ENCODE measurements at regions not wholly inside any gene's neighbourhood (a gene's known extent, or its start where the extent isn't known, plus 50 kb on each side); places are given as distances from the start of the nearest gene placed in this dataset.
A peak's percentile ranks its signal among the peaks of the same experiment; 100 is the strongest.
"Not testable (repeated sequence)": the region's sequence is repeated elsewhere in the genome, so short reads cannot be mapped to it uniquely, and the experiment has no call there.

- not testable (repeated sequence) for DNase-seq (ENCODE audit: low read depth)
These were observed 51.7 kb upstream of the PAXBP1 start for GRCh38 chr21:32823296-32823695.

- no peak for DNase-seq (ENCODE audit: low read depth)
These were observed 53.4 kb upstream of the PAXBP1 start for GRCh38 chr21:32824950-32825349.

DNA sequence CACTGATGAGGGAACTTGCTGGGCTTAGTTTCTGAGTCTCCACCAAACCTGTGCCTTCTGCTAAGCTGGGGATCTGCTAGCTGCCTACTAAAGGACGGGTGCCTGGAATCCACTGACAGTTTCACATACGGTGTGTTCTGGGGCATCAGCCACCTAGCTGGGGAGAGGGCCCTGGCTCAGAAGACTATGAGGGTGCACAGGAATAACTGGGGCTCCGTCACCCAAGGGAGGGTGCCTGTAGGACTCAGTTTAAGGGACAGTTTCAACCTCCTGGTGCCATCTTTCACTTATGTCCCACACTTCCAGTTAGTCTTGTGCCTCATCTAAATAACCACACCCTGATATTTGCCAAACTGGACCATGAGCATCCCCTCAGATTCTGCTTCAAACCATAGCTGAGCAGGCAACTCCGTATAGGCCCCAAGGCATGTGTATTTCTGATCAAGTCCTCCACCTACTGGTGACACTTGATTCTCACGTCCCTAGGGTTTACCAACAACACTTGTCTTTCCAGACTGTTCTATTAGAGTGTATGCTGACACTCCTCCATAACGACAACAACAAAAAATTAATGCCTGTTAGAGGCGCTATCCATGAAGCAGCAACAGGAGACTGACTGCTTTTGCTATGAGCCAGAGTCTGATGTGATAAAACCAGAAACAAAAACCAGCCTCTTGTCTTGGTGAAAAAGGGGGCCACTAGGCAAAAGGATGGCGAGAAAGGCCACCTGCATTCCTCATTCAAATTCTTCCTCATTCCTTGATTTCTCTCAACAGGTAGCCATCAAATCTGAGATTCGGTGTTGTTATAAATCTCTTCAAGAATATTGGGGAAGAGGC lies 55.0 kb upstream of the PAXBP1 start:
- DNase-seq (ENCODE audit: low read depth): peak; percentile 49

- no peak for DNase-seq (ENCODE audit: low read depth)
These were observed 57.4 kb upstream of the PAXBP1 start for GRCh38 chr21:32828908-32829307.

DNA sequence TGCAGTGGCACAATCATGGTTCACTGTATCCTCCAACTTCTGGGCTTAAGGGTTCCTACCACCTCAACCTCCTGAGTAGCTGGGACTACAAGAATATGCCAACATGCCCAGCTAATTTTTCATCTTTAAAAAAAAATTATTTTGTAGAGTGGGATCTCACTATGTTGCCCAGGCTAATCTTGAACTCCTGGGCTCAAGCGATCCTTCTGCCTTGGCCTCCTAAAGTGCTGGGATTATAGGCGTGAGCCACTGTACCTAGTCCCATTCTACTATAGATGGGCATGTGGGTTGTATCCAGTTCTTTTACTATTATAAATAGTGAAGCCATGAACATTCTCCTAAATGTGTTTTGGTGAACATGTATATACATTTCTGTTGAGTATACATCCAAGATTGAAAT lies 57.9 kb upstream of the PAXBP1 start:
- DNase-seq (ENCODE audit: low read depth): no peak

- DNase-seq (ENCODE audit: low read depth): not testable (repeated sequence)
These were observed 60.2 kb upstream of the PAXBP1 start for GRCh38 chr21:32831779-32832178.

DNA sequence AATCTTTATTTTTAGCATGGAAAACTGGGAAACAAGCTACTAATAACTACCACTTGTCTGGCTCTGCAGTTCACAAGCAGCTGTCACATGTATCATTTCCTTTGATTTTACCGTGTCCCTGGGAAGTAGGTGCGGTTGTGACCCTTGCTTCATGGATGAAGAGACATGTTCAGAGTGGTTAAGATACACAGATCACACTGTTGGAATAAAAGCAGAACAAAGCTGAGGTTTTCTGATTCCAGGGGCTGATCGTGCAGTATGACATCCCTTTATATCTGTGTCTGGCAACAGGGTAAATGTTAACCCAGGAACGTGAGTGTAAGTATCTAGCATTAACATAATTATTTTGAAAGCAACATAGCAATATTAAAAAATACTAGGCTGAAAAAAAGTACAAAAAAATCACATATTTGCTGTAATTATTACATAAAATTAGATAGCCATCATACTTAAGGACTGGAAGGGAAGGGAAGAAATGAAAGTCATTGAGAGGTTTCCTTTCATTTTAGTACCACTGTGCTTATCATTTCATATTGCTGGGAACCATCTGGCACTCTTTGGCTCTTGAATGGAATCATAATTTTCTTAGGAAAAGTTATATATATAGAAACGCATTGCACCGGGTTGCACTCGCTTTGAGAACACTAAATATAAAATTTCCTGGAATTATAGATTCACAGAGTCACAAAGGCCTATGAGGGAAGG lies 62.8 kb upstream of the PAXBP1 start:
- DNase-seq (ENCODE audit: low read depth): no peak

DNA sequence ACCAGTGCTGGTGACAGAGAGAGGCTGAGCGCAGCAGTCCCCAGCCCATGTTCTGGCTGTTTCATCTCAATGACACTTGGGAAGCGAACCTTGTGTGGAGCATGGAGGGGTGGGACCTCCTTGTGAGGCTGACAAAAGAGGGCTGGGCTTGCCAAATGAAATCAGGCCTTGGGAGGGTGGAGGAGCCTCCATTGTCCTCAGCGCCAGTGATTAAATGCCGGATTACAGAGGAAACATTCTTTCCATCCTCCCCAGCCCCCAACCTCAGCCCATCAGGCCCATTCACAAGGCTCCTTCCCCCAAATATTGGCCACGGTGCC lies 63.3 kb upstream of the PAXBP1 start:
- no peak for DNase-seq (ENCODE audit: low read depth)

GRCh38 chr21:32842146-32842545 lies 70.6 kb upstream of the PAXBP1 start:
- DNase-seq (ENCODE audit: low read depth): no peak

GRCh38 chr21:32843561-32843960 lies 72.0 kb upstream of the PAXBP1 start:
- DNase-seq (ENCODE audit: low read depth): no peak

DNA sequence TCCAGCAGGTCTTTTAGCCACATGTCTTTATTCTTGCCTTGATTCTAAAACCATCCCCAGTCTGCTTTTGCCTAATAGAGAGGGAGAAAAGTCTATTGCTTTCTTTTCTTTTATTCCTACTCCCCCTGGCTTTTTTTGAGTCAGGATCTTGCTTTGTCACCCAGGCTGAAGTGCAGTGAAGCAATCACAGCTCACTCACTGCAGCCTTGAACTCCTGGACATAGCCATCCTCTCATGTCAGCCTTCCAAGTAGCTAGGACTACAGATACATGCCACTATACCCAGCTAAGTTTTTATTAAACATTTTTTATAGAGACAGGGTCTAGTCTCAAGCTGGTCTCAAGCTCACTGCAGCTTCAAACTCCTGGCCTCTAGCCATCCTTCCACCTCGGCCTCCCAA lies 72.5 kb upstream of the PAXBP1 start:
- no peak for DNase-seq (ENCODE audit: low read depth)

- peak; percentile 31 for DNase-seq (ENCODE audit: low read depth)
These were observed 73.3 kb upstream of the PAXBP1 start for GRCh38 chr21:32844653-32845436.

- no peak for DNase-seq (ENCODE audit: low read depth)
These were observed 87.1 kb upstream of the PAXBP1 start for GRCh38 chr21:32858628-32859027.

GRCh38 chr21:32860399-32860798 lies 88.8 kb upstream of the PAXBP1 start:
- DNase-seq (ENCODE audit: low read depth): no peak

DNA sequence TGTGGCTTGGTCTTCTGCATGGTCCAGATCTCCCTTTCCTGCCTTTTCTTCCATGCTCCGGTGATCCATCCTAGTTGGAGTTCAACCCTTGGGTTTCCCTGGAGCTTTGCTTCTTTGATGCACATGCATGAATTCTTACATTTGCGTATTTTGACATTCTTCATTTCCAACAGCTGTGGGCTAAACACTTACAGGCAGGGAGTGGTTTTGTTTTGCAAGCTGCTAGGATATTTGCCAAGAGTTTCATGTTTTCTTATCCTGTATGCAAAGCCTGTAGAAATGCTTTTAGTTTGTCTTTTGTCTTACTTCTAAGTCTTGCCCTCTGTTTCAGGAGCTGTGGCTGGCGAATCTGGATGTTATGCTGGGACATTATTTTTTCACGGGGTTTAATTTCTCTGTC lies 90.3 kb upstream of the PAXBP1 start:
- DNase-seq (ENCODE audit: low read depth): no peak

DNA sequence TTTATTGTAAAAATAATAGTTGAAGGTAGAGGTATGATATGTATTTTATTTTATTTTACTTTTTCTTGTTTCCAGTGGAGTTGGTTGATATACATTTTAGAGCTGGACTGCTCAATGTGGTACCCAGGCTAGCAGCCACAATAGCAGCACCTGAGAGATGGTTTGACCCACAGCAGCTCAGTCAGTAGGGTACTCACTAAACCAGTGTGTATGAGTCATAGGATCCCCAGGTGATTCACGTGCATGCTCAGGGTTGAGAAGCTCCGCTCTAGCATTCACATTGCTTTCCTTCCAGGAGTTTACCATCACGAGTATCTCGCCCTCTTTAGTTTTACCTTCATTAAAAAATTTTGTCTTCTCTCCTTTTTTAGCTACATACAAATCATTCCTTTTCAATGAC lies 96.0 kb upstream of the PAXBP1 start:
- no peak for DNase-seq (ENCODE audit: low read depth)

GRCh38 chr21:32868631-32869454 lies 97.3 kb upstream of the PAXBP1 start:
- no peak for DNase-seq (ENCODE audit: low read depth)

GRCh38 chr21:32869459-32869858 lies 97.9 kb upstream of the PAXBP1 start:
- no peak for DNase-seq (ENCODE audit: low read depth)

DNA sequence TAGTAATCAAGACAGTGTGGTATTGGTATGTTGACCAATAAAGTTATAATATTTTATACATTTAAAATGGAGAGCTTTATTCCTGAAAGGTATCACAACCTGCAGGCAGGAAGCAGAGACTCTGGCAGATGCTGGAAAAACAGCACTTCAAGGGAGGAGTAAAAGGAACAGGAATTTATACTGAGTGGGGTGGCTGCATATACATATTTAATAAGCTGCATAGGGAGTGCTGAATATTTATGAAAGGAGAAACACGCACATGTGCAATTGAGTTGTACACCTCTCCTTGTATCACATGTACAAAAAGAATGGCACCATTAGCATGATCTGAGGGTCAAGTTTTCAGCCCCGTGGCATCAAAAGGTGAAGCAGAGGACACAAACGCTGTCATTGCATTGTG lies 104.9 kb upstream of the PAXBP1 start:
- no peak for DNase-seq (ENCODE audit: low read depth)

- DNase-seq (ENCODE audit: low read depth): not testable (repeated sequence)
These were observed 106.3 kb upstream of the PAXBP1 start for GRCh38 chr21:32877888-32878287.

DNA sequence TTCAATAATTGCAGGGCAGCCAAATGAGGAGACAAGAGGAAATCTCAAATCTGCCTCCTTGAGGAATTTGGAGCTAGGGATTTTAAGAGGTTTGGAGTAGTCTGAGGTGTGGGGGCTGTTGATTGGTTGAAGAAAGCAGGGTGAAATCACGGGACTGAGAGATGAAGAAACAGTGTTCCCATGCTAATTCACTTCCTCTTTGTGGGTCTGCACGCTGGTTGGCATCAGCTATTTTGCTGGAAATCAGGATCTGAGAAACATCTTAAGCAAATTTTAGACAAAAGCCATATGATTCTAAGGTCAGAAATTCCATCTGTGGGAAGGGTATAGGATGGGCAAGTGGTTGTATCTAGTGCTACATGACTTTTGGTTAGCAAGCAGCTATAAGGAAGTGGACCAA lies 107.1 kb upstream of the PAXBP1 start:
- no peak for DNase-seq (ENCODE audit: low read depth)

All from HT1080 (cell line).